HT1080 (cell line): ENCODE measurements at regions not wholly inside any gene's neighbourhood (a gene's known extent, or its start where the extent isn't known, plus 50 kb on each side); places are given as distances from the start of the nearest gene placed in this dataset. TPM values are rescaled to one million over a fixed set of nuclear protein-coding genes. Genes with fewer than 3 reads are reported as not detected.

ENCODE experiments used
- DNase-seq: peaks from one replicate; pipeline ENCODE4 v3.0.0-alpha.2; 2015; ENCODE audit warnings: low read depth
- small RNA-seq: library from RNA; depleted of rRNA; stranded (forward); fragments of <200 nt; gene quantifications from one replicate; pipeline ENCODE3, GENCODE V24; 2014

- no peak for DNase-seq
Measured at GRCh38 chr10:94281654-94282053, 81.1 kb downstream of the NOC3L start.

- no peak for DNase-seq
Measured at GRCh38 chr10:94282369-94282768, 80.4 kb downstream of the NOC3L start.

Small RNAs in the stretch of these regions (small RNA-seq; reads per million reads assigned to genes)
- not detected for gene RNU6-657P
